HFF-Myc (cell line): ENCODE measurements at regions not wholly inside any gene's neighbourhood (a gene's known extent, or its start where the extent isn't known, plus 50 kb on each side); places are given as distances from the start of the nearest gene placed in this dataset.
A peak's percentile ranks its signal among the peaks of the same experiment; 100 is the strongest.

ENCODE experiments used
- DNase-seq: peaks from one replicate; pipeline ENCODE4 v3.0.0-alpha.2; 2011; ENCODE audit warnings: low read depth; ENCODE audit errors: extremely low read depth
- H3K4me3 ChIP-seq: replicated peaks from 2 replicates; pipeline ENCODE4 v1.5.1; 2011; ENCODE audit warnings: low read depth, mild to moderate bottlenecking, control low read depth, low read length
- CTCF ChIP-seq: IDR thresholded peaks from 2 replicates; pipeline ENCODE4 v1.5.1; 2012; ENCODE audit warnings: mild to moderate bottlenecking, low read depth, low read length, control low read depth; ENCODE audit errors: missing control alignments

- H3K4me3 ChIP-seq = no peak overlapping the region
- no peak for DNase-seq
- no peak for TF ChIP-seq CTCF
These were observed 285.8 kb upstream of the NEGR1 start for GRCh38 chr1:72568113-72568512.

GRCh38 chr1:72567521-72567920 is 285.2 kb upstream of the NEGR1 start:
- TF ChIP-seq CTCF = no peak
- peak; percentile 2 for DNase-seq
- H3K4me3 ChIP-seq = no peak overlapping the region

GRCh38 chr1:72564749-72565148 is 282.4 kb upstream of the NEGR1 start:
- no peak overlapping the region for H3K4me3 ChIP-seq
- no peak for DNase-seq
- TF ChIP-seq CTCF = no peak

- peak; percentile 27 for DNase-seq
- H3K4me3 ChIP-seq = no peak overlapping the region
- TF ChIP-seq CTCF = peak; percentile 43
These were observed 275.2 kb upstream of the NEGR1 start for GRCh38 chr1:72557446-72558049.

GRCh38 chr1:72547412-72547811 is 265.1 kb upstream of the NEGR1 start:
- no peak for TF ChIP-seq CTCF
- DNase-seq = no peak
- H3K4me3 ChIP-seq = no peak overlapping the region

GRCh38 chr1:72540674-72541073 is 258.3 kb upstream of the NEGR1 start:
- H3K4me3 ChIP-seq = no peak overlapping the region
- TF ChIP-seq CTCF = no peak
- no peak for DNase-seq

GRCh38 chr1:72535470-72535869 is 253.1 kb upstream of the NEGR1 start:
- DNase-seq = no peak
- H3K4me3 ChIP-seq = no peak overlapping the region
- TF ChIP-seq CTCF = no peak
